ENCODE measurements at regions not wholly inside any gene's neighbourhood (a gene's known extent, or its start where the extent isn't known, plus 50 kb on each side); places are given as distances from the start of the nearest gene placed in this dataset.

DNA sequence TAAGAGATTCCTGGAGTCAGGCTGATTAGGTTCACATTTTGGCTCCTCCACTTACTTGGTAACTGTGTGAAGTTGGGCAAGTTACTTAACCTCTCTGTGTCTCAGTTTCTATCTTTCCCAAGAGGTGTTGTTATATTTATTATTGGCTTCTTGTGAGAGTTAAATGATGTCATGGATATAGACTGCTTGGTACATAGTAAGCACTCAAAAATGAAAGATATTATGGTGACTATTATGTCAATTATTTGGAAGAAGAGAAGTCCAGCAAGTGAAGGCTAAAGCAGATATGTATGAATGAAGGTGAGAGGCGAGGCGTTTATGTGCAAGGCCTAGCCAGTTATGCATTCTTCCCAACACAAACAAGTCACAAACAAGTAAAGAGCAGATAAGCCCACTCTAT, 417.4 kb downstream of the TSN start:
- TF ChIP-seq POLR2A (IDR thresholded peaks at IDR 0.05) (no peak), POLR2AphosphoS5 (IDR thresholded peaks at IDR 0.05) (no peak)
- TF ChIP-seq, protein P1, sequence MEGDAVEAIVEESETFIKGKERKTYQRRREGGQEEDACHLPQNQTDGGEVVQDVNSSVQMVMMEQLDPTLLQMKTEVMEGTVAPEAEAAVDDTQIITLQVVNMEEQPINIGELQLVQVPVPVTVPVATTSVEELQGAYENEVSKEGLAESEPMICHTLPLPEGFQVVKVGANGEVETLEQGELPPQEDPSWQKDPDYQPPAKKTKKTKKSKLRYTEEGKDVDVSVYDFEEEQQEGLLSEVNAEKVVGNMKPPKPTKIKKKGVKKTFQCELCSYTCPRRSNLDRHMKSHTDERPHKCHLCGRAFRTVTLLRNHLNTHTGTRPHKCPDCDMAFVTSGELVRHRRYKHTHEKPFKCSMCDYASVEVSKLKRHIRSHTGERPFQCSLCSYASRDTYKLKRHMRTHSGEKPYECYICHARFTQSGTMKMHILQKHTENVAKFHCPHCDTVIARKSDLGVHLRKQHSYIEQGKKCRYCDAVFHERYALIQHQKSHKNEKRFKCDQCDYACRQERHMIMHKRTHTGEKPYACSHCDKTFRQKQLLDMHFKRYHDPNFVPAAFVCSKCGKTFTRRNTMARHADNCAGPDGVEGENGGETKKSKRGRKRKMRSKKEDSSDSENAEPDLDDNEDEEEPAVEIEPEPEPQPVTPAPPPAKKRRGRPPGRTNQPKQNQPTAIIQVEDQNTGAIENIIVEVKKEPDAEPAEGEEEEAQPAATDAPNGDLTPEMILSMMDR (IDR thresholded peaks at IDR 0.05): no peak

Measured in gastroesophageal sphincter (tissue), 3 donors.